H9 (cell line): ENCODE measurements at regions not wholly inside any gene's neighbourhood (a gene's known extent, or its start where the extent isn't known, plus 50 kb on each side); places are given as distances from the start of the nearest gene placed in this dataset.

Source experiments
- DNase-seq: peaks from one replicate; pipeline ENCODE4 v3.0.0-alpha.2; 2017
- H2AFZ ChIP-seq: one replicate; pipeline ENCODE4 v1.6.1; 2013; ENCODE audit warnings: mild to moderate bottlenecking, low read length, control low read depth, moderate library complexity
- H2AK5ac ChIP-seq: 2 replicates; pipeline ENCODE4 v1.6.1; 2013; ENCODE audit warnings: low read length, control low read depth, mixed read lengths; ENCODE audit not compliant: insufficient read length
- H2BK120ac ChIP-seq: one replicate; pipeline ENCODE4 v1.6.1; 2013; ENCODE audit warnings: low read depth, mild to moderate bottlenecking, low read length, control low read depth, inconsistent platforms; ENCODE audit not compliant: poor library complexity, severe bottlenecking
- H2BK12ac ChIP-seq: 2 replicates; pipeline ENCODE4 v1.6.1; 2013; ENCODE audit warnings: low read length, control low read depth, mixed read lengths, low read depth; ENCODE audit not compliant: insufficient read length
- H2BK15ac ChIP-seq: 2 replicates; pipeline ENCODE4 v1.6.1; 2013; ENCODE audit warnings: low read depth, low read length, control low read depth
- H2BK20ac ChIP-seq: one replicate; pipeline ENCODE4 v1.6.1; 2013; ENCODE audit warnings: low read depth, mild to moderate bottlenecking, low read length, control low read depth, inconsistent platforms; ENCODE audit not compliant: poor library complexity, severe bottlenecking
- H2BK5ac ChIP-seq: 2 replicates; pipeline ENCODE4 v1.6.1; 2013; ENCODE audit warnings: low read length, control low read depth, mixed read lengths; ENCODE audit not compliant: insufficient read length
- H3K14ac ChIP-seq: 2 replicates; pipeline ENCODE4 v1.6.1; 2013; ENCODE audit warnings: low read length, control low read depth; ENCODE audit not compliant: insufficient read depth
- H3K18ac ChIP-seq: 2 replicates; pipeline ENCODE4 v1.6.1; 2013; ENCODE audit warnings: low read depth, mild to moderate bottlenecking, mixed read lengths, low read length, control low read depth; ENCODE audit not compliant: insufficient read length
- H3K23ac ChIP-seq: 2 replicates; pipeline ENCODE4 v1.6.1; 2013; ENCODE audit warnings: low read length, control low read depth, mixed read lengths, low read depth; ENCODE audit not compliant: insufficient read length
- H3K23me2 ChIP-seq: 2 replicates; pipeline ENCODE4 v1.6.1; 2013; ENCODE audit warnings: low read depth, mild to moderate bottlenecking, mixed read lengths, low read length, control low read depth; ENCODE audit not compliant: insufficient read length, poor library complexity, severe bottlenecking
- H3K27ac ChIP-seq: 2 replicates; pipeline ENCODE4 v1.5.1; 2013; ENCODE audit warnings: low read length, control low read depth, mixed read lengths, low read depth; ENCODE audit not compliant: insufficient read length
- H3K27me3 ChIP-seq: 2 replicates; pipeline ENCODE4 v1.6.1; 2013; ENCODE audit warnings: low read length, control low read depth, inconsistent platforms; ENCODE audit not compliant: insufficient read depth
- H3K4ac ChIP-seq: 2 replicates; pipeline ENCODE4 v1.6.1; 2013; ENCODE audit warnings: low read depth, mild to moderate bottlenecking, control low read depth, inconsistent platforms, low read length, moderate library complexity
- H3K4me1 ChIP-seq: 2 replicates; pipeline ENCODE4 v1.6.1; 2013; ENCODE audit warnings: low read length, control low read depth, inconsistent platforms; ENCODE audit not compliant: insufficient read depth
- H3K4me2 ChIP-seq: 2 replicates; pipeline ENCODE4 v1.6.1; 2013; ENCODE audit warnings: low read length, control low read depth, mixed read lengths; ENCODE audit not compliant: insufficient read length, insufficient read depth
- H3K56ac ChIP-seq: 2 replicates; pipeline ENCODE4 v1.6.1; 2013; ENCODE audit warnings: low read depth, mild to moderate bottlenecking, mixed read lengths, low read length, control low read depth; ENCODE audit not compliant: insufficient read length
- H3K79me1 ChIP-seq: 2 replicates; pipeline ENCODE4 v1.6.1; 2013; ENCODE audit warnings: low read depth, mild to moderate bottlenecking, moderate library complexity, low read length, control low read depth, inconsistent platforms; ENCODE audit not compliant: insufficient read depth, poor library complexity, severe bottlenecking
- H3K79me2 ChIP-seq: 2 replicates; pipeline ENCODE4 v1.6.1; 2013; ENCODE audit warnings: low read length, control low read depth, inconsistent platforms; ENCODE audit not compliant: insufficient read depth
- H3K9ac ChIP-seq: 2 replicates; pipeline ENCODE4 v1.6.1; 2013; ENCODE audit warnings: low read length, control low read depth, mixed read lengths; ENCODE audit not compliant: insufficient read length; ENCODE audit errors: extremely low read depth
- H3K9me3 ChIP-seq: one replicate; pipeline ENCODE4 v1.6.1; 2013; ENCODE audit warnings: low read depth, low read length, inconsistent platforms; ENCODE audit not compliant: control insufficient read depth
- H3T11ph ChIP-seq: one replicate; pipeline ENCODE4 v1.6.1; 2013; ENCODE audit warnings: mild to moderate bottlenecking, low read length, control low read depth, inconsistent platforms
- H4K20me1 ChIP-seq: one replicate; pipeline ENCODE4 v1.6.1; 2013; ENCODE audit not compliant: control insufficient read depth, insufficient read length, insufficient read depth
- H4K5ac ChIP-seq: 2 replicates; pipeline ENCODE4 v1.6.1; 2013; ENCODE audit warnings: low read depth, mild to moderate bottlenecking, mixed read lengths, low read length, control low read depth; ENCODE audit not compliant: insufficient read length
- H4K8ac ChIP-seq: replicated peaks from 2 replicates; pipeline ENCODE4 v1.6.1; 2013; ENCODE audit warnings: low read length, control low read depth, mixed read lengths, low read depth; ENCODE audit not compliant: insufficient read length
- H4K91ac ChIP-seq: 2 replicates; pipeline ENCODE4 v1.6.1; 2013; ENCODE audit warnings: low read depth, mild to moderate bottlenecking, moderate library complexity, mixed read lengths, low read length, control low read depth; ENCODE audit not compliant: insufficient read length
- H3K27ac Mint-ChIP-seq, 3 experiments: 2 replicates in 2 of 3; 3 replicates in 1 of 3; pipeline ENCODE4 v1.8.0; 2020 to 2021; ENCODE audit warnings: mixed read lengths in 3 of 3, mild to moderate bottlenecking in 1 of 3, moderate library complexity in 1 of 3
- H3K27me3 Mint-ChIP-seq: 2 replicates; pipeline ENCODE4 v1.8.0; 2021; ENCODE audit warnings: low read depth, mild to moderate bottlenecking, moderate library complexity, mixed read lengths
- H3K36me3 Mint-ChIP-seq, 3 experiments: 2 replicates in 2 of 3; 3 replicates in 1 of 3; pipeline ENCODE4 v1.8.0; 2020 to 2021; ENCODE audit warnings: low read depth in 3 of 3, mixed read lengths in 3 of 3; ENCODE audit not compliant: insufficient read depth in 1 of 3
- H3K4me1 Mint-ChIP-seq, 2 experiments: 2 replicates each; pipeline ENCODE4 v1.8.0; 2020; ENCODE audit warnings: mixed read lengths in 2 of 2
- H3K4me3 Mint-ChIP-seq, 2 experiments: 2 replicates in 1 of 2; 3 replicates in 1 of 2; pipeline ENCODE4 v1.8.0; 2020 to 2021; ENCODE audit warnings: mild to moderate bottlenecking in 2 of 2, mixed read lengths in 2 of 2, moderate library complexity in 1 of 2
- H3K9me3 Mint-ChIP-seq, 2 experiments: 2 replicates in 1 of 2; 3 replicates in 1 of 2; pipeline ENCODE4 v1.8.0; 2020; ENCODE audit warnings: mild to moderate bottlenecking in 2 of 2, mixed read lengths in 2 of 2, moderate library complexity in 1 of 2
- WGBS: extraction: QIAGEN DNeasy Blood & Tissue Kit; methylation state at CpG from one replicate; pipeline ENCODE4 v1.1.7; 2013; ENCODE audit warnings: missing lambda C conversion rate, low lambda C conversion rate, mixed read lengths; ENCODE audit not compliant: insufficient read length; ENCODE audit errors: extremely low coverage; 5-methylcytosine and 5-hydroxymethylcytosine counted together
- TF ChIP-seq, protein P1 (sequence below): fragments of 200-600 bp; sonication (generic); conservative IDR thresholded peaks from 3 replicates; pipeline ENCODE4 v1.8.0; 2021; ENCODE audit warnings: antibody characterized with exemption, mild to moderate bottlenecking

DNA sequence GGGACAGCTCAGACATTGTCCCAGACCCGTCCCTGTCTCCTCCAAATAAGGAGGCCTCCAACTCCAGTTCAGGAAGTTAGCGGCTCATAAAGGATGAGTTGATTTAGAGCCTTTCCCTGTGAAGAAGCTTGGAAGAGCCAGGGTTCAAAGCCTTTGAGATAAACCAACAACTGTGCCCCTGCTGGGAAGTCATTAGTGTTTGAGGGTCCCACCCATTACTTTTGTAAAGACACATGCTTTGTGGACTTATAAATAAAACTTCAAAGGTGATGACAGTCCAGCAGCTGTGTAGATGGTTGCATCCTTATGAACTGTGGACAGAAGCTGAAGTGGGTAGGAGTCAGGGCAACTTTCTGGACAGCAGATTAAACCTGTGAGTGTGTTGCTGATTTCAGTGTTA, 86.0 kb upstream of the PGRMC2 start:
- Histone ChIP-seq H3K79me1 (no peaks in the 10 kb centered on the region), H3K56ac (no peak overlapping the region), H3K23ac (no peak overlapping the region), H3K27me3 (no peaks in the 10 kb centered on the region), H4K20me1 (no peaks in the 10 kb centered on the region), H3K9ac (no peak overlapping the region), H3K4ac (no peak overlapping the region), H3K9me3 (peaks cover 9% of the 10 kb centered on the region), H3K4me2 (no peak overlapping the region), H2BK20ac (no peak overlapping the region), H3K27ac (no peak overlapping the region), H2BK15ac (no peak overlapping the region), H3K18ac (no peak overlapping the region), H3K79me2 (no peaks in the 10 kb centered on the region), H3T11ph (no peak overlapping the region), H2AFZ (no peak overlapping the region), H2BK5ac (no peak overlapping the region), H3K14ac (no peak overlapping the region), H2BK120ac (no peak overlapping the region), H3K4me1 (no peaks in the 10 kb centered on the region), H2AK5ac (no peak overlapping the region), H4K8ac (no peak overlapping the region), H3K23me2 (no peaks in the 10 kb centered on the region), H2BK12ac (no peak overlapping the region), H4K5ac (no peak overlapping the region), H4K91ac (no peak overlapping the region)
- TF ChIP-seq, protein P1, sequence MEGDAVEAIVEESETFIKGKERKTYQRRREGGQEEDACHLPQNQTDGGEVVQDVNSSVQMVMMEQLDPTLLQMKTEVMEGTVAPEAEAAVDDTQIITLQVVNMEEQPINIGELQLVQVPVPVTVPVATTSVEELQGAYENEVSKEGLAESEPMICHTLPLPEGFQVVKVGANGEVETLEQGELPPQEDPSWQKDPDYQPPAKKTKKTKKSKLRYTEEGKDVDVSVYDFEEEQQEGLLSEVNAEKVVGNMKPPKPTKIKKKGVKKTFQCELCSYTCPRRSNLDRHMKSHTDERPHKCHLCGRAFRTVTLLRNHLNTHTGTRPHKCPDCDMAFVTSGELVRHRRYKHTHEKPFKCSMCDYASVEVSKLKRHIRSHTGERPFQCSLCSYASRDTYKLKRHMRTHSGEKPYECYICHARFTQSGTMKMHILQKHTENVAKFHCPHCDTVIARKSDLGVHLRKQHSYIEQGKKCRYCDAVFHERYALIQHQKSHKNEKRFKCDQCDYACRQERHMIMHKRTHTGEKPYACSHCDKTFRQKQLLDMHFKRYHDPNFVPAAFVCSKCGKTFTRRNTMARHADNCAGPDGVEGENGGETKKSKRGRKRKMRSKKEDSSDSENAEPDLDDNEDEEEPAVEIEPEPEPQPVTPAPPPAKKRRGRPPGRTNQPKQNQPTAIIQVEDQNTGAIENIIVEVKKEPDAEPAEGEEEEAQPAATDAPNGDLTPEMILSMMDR, result no peak
- no peak for DNase-seq
- no peaks in the 10 kb centered on the region for H3K4me1 Mint-ChIP-seq
- H3K27me3 Mint-ChIP-seq, result no peaks in the 10 kb centered on the region; the same call in 1 of the 2 replicates
- no CpG with 5 or more reads among the region's 2 CpGs for WGBS
- H3K36me3 Mint-ChIP-seq, result peaks cover 21 to 33% (median 27%) of the 10 kb centered on the region in 3 experiments
- peaks cover 29 to 30% of the 10 kb centered on the region in 2 experiments for H3K9me3 Mint-ChIP-seq
- no peak overlapping the region for H3K27ac Mint-ChIP-seq
- H3K4me3 Mint-ChIP-seq, result no peak overlapping the region
